GM21737 (cell line): ENCODE measurements at regions not wholly inside any gene's neighbourhood (a gene's known extent, or its start where the extent isn't known, plus 50 kb on each side); places are given as distances from the start of the nearest gene placed in this dataset.
"Not testable (repeated sequence)": the region's sequence is repeated elsewhere in the genome, so short reads cannot be mapped to it uniquely, and the experiment has no call there.

Experiments
- ATAC-seq: cut with Tn5 transposase; IDR thresholded peaks from one replicate; pipeline ENCODE4 v1.9.1; 2021; ENCODE audit warnings: mild to moderate bottlenecking, moderate library complexity; ENCODE audit not compliant: unreplicated experiment

DNA sequence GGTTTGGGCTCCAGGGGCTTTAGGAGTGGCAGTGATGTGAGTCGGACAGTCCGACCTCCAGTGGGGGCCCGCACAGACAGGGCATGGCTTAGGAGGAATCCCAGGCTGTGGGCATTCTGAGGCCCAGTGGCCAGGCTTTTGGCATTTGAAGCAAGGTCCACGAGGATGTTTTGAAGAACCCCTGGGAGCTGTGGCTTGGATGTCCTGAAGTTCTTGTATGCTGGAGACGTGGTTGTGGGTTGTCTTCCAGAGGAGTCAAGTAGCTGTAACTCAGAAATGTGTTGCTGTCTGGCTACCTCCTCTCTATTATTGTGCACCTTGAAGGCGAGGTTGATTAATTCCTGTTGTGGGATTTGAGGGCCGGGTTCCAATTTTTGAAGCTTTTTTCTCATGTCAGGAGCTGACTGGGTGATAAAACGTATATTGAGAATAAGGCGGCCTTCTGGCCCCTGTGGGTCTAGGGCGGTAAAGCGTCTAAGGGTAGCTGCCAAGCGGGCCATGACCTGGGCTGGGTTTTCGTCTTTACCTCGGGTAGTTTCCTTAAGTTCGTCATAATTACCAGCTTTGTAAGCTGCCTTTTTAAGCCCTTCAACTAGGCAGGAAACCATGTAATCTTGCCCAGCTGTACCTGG is 67.3 kb upstream of the EZR start:
- not testable (repeated sequence) for ATAC-seq

DNA sequence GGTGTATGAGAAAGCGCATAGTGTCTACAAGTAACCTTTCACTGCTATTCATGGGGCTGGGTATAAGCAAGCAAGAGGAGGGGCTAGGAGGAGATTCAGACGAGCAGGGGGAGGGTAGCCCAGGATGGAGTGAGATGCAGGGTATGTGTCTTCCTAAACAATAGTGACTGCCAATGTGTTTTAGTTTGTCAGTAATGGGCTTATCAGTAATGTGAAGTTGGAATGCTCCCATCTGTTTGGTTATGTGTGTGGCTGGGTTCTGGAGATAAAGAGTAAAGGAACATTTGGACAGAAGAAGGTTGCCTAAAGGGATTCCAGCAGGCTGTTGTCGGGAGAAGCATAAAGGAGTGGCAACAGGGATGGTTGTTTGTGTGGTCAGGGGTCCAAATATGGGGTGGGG is 62.7 kb upstream of the EZR start:
- not testable (repeated sequence) for ATAC-seq

DNA sequence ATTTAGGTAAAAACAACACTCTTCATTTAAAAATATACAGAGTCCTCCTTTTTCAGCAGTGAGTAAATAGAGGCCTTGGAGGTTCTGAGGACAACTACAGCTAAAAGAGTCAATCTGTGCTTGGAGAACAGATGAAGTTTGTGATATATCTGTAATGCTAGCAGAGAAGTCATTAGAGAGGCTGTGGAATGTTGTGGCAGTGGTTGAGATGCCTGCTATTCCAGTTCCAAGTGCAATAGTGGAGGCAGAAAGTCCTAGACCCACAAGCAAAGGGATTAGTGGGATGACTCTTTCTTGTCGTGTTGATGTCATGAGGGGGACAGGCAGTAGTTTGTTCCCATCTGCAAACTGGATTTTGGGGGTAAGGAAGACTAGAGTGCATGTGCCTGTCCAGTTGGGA is 62.1 kb upstream of the EZR start:
- ATAC-seq: not testable (repeated sequence)

DNA sequence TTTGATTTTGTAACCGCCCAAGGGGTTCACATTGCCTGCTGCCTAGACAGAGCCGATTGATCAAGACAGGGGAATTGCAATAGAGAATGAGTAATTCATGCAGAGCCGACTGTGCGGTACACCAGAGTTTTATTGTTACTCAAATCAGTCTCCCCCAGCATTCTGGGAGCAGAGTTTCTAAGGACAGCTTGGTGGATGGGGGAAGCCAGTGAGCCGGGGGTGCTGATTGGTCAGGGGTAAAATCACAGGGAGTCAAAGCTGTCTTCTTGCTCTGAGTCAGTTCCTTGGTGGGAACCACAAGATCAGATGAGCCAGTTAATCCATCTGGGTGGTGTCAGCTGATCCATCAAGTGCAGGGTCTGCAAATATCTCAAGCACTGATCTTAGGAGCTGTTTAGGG is 60.0 kb upstream of the EZR start:
- no peak for ATAC-seq

DNA sequence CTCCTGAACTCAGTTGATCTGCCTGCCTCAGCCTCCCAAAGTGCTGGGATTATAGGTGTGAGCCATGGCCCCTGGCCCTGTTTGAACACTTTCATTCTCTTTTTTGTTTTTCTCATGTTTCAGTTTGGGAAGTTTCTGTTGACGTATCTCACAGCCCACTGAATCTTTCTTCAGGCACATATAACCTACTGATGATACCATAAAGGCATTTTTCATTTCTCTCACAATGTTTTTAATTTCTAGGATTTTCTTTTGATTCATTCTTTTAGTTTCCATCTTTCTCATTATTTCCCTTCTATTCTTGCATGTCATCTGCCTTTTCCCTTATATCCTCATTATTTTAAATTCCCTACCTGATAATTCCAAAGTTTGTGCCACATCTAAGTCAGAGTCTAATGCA is 58.5 kb upstream of the EZR start:
- ATAC-seq: no peak

DNA sequence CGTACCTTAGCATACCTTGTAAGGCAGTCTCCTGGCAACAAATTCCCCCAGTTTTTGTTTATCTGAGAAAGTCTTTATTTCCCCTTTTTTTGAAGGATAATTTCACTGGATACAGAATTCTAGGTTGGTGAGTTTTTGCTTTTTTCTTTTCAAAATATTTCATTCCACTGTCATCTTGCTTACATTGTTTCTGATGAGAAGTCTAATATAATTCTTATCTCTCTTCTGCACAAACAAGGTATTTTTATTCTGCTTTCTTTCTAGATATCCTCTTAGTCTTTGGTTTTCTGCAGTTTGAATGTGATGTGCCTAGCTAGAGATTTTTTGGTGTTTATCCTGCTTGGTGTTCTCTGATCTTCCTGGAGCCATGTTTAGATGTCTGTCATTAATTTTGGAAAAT is 57.7 kb upstream of the EZR start:
- no peak for ATAC-seq

DNA sequence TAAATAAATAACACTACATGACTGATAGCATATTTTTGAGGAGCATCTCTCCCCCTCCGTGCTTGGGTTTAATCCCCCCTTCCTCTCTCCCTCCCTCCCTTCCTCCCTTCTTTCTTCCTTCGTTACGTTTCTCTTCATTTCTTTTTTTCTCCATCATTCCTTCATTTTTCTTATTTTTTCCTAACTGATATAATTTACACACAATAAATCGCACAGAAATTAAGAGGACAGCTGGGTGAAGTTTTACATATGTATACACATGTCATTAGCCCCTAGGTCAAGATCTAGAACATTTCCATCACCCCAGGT is 51.4 kb upstream of the EZR start:
- ATAC-seq: no peak

DNA sequence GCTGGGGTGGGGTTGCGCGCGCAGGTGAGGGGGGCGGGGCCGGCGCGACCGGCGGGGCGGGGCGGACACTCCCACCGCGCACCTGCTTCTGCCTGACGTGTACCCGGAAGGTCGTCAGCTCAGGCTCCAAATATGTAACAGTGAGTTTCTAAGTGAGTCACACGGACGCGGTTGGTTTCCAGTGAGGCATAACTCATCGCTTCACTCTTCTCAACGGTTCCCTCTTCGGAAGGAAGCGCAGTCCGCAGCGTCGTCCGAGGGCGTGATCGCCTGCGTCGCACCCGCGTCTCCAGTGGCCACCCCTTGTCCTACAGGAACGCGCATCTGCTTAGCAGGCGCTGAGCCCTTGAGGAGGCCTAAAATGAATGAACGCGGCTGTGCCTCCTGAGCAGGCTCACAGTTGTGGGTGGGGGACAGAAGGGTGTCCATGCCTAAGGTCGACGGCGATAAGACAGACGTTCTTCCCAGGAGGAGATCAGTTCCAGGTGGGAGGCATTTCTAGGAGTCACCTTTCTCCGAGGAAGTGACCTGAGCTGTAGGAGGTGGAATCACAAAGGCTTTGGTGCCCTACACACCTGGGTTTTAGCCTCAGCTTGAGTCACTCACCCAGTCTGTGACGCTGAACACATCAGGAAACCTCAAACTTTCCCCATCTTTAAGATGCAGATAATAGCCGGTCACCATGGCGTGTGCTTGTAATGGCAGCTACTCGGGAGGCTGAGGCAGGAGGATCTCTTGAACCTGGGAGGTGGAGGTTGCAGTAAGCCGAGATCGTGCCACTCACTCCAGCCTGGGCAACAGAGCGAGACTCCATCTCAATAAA is 50.9 kb upstream of the EZR start:
- peak; percentile 89 for ATAC-seq

DNA sequence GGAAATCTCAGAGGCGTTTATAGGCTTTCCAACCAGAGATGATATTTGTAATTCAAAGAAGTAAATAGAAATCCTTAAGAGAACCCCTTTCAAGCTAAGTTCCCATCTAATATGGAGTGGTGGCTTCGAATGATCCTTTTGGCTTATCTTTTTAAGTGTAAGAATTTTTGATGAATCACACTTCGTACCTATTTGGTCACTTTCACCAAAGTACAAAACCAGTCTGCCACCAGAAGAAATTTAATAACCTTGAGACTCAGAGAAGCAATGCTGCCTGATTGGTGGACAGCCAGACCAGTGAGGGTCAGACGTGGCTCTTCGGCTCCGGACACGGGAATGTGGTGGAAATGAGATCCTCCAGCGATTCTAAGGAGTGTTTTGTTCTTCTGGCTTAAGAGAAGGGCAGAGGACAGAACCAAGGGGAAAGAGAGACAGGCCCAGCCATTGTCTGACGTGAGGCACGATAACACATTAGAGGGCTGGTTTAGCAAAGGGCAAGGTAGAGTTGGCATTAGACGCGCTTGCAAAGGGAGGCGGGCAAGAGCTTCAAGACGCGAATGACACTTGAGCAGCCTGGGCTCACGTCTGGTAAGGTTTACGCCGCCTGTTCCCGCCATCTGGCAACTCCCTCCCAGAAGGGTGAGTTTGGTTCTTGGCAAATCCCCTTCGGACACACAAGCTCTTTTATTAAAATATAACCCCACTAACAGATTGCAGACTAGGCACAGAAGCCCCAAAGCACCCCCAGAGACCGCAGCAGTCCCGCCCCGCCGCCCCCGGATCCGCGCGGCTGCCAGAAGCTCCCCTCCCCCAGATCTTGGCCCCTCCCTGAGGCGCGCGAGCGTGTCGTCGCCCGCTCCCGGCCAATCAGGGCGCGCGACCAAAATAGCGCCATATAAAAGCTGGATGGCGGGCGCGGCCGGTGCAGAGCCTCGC is 50.0 kb upstream of the EZR start:
- ATAC-seq: peak; percentile 64
